Retina (tissue), 1 donor: ENCODE measurements at regions not wholly inside any gene's neighbourhood (a gene's known extent, or its start where the extent isn't known, plus 50 kb on each side); places are given as distances from the start of the nearest gene placed in this dataset.
"Not testable (repeated sequence)": the region's sequence is repeated elsewhere in the genome, so short reads cannot be mapped to it uniquely, and the experiment has no call there.

Experiments used
- DNase-seq: peaks from one replicate; pipeline ENCODE4 v3.0.0-alpha.2; 2016

DNA sequence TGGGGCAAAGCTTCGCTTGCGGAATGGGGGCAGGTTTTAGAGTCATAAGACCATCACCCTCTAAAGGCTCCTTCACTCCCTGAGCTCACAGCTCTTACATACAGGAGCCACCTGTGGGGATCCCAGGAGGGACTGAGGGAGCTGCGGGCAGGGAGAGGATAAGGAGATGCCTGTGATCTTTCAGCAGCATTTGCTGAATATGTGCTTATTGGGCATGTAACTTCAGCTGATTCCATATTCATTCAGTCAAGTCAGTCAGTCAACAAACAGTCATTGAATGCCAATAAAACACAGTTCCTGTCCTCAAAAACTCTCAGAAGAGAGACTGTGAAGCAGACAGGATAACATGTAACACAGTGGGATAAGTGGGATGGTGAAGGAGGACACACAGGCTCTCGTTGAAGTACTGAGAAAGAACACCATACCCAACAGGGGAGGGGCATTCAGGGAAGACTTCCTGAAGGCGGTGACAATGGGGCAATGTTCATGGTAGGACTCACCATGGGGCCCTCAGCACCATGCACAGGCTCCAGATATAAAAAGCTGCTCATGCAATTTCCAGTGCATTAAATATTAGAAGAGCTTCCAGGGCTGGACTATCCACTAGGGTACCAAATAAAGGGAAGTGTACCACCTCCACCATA lies 240.9 kb downstream of the UACA start:
- no peak for DNase-seq

DNA sequence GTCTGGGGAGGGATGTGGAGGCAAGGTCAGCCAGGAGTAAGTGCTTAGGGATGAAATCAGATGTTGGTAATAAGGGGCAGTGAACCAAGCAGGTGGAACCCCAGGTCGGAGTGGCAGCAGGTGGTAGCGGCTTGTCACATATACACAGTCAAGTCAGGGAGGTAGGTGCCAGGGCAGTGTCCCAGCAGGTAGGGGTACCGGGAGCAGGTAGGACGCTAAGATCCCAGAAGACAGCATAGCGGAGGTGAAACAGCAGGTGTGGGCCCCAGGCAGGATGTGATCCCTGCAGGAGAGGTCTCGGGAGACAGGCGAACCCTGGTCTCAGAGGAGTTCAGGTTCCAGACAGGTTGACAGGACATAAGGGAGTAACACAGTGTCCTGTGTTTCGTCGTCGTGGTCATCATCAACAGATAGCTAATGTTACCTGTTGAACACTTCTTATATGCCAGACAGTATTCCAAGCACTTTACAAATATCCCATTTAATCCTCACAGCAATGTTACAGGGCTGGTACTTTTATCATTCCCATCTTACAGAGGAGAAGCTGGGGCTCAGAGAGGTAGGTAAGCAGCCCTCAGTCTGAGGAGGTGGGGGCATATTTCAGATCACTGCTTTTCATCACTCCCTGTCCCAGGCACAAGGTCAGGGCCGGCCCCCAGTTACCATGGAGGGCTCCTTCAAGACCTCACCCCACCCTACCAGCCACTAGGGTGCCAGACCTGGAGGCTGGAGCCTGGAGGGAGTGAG lies 241.6 kb downstream of the UACA start:
- no peak for DNase-seq

DNA sequence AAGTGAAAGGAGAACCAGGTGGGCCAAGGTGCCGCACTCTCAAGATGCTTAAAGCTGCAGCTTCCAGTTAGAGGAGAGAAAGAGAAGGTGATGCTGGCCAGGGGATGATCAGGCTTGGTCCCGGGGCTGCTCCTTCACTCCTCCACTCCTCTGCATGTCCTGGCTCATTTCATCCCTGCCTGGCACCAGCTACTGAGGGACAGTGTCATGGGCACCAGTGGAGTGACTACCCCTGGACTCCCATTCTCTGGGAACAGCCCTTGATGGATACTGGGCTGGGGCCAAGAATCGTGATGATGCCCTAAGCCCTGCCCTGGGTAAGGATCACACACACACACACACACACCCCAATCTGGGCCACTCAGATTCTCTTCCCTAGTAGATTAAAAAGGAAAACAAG lies 243.7 kb downstream of the UACA start:
- no peak for DNase-seq

DNA sequence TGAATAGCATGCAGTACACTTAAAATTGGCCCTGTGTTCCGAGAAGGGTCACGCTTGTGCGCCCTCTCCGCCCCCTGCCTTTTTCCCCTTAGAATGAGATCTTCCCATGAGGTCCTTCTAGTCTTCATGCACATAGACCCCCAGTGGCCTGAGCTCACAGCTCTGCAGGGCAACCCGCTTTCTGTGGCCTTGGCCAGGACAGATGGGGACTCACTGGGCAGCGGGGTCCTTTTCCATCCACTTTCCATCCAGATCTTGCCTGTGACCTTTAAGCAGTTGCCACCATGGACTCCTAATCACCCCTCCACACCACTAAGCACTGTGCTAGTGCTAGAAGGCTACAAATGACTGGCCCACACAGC lies 244.4 kb downstream of the UACA start:
- no peak for DNase-seq

DNA sequence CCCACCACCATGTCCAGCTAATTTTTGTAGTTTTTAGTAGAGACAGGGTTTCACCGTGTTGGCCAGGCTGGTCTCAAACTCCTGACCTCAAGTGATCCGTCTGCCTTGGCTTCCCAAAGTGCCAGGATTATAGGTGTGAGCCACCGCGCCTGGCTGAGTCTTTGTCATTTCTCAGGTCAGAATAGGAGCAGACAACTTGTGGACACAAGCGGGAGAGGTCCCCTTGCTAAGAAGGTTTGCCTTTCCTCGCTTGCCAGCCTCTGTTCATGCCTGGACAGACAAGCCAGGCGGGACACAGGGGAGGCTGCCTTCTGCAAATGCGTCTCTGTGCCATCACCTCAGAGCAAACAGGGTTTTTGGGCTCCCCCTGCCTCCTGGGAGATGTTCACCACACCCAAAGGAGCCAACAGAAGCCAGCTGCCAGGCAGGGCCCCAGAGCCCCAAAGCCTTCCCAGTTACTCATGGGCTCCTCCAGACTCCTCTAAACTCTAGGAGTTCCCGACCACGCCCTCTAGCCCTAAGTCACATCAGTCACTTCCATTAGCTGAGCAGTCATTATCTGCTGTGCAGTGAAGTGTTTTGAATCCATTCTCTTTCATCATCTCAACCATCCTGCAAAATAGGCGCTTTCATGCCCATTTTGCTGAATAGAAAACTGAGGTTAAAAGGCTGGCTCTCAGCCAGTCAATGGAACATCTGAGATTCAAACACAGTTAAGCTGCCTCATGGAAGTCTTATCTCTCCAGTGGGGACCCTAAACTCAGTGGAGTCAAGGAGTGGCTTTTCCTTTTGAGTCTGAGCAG lies 245.0 kb downstream of the UACA start:
- DNase-seq: no peak

DNA sequence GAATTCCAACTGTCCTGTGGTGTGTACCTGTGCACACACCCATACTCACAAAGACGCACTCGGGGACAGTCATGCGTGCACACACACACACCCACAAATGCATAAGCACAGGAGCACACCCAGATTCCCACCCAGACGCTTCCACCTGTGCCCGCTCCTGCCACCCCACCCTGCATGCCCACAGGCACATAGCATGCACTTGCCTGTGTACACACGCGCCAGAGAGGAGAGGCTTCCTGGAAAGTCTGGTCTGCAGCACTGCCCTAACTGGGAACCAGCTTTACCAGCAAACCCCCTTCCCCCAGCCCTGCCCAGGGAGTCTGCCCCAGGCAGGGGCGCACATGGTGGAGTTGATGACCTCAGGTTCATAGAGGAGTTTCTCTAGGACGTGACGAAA lies 246.2 kb downstream of the UACA start:
- no peak for DNase-seq

DNA sequence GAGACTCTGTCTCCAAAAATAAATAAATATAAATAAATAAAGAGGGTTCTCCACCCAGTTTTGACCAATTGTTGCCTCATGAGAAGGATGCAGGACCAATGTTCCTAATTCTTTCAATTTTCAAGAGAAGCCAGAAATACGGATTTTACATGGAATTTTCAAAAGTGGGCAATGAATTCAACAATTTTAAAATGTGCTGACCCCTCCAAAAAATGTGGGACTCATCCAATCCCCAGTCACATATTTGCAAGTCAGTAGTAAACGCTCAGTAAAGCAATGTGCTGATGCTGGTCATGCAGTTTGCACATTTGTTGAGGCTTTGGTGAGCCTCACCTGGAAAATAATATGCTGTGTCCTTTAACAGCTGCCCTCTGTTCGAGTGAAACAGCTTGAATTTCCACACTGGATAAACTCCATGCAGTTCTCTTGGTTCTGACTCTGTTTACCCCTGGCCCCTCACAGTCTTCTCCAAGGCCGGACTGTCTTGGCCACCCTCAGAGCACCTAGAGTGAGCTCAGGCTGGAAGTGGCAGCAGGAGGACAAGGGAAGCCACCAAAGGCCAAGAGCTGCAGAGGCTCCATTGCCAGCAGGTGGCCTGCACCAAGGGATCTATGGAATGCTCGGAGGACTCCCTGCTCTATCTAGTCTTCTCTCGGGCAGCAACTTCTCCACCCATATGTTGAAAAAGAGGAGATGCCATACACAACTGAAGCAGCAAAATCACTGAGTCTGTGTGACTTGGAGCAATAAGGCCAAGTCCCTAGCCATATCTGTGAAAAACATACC lies 246.8 kb downstream of the UACA start:
- DNase-seq: no peak

DNA sequence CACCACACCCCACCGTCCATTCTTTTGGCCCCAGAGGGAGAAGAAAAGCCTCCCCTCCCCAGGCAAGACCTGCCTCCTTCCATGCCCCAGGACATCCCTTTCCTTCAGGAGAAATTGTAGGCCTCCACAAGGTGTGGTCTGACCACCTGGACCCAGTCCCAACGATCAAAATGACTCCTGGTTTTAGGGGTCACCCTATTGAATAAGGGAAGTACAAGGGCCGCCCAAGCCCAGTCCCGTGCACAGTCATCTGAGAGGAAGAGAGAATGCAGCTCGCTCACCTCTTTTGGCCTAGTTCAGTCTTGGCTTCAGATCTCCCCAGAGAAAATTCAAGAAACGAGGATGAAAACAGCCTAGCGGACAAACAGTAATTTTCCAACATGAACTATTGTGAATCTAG lies 249.1 kb downstream of the UACA start:
- DNase-seq: no peak

DNA sequence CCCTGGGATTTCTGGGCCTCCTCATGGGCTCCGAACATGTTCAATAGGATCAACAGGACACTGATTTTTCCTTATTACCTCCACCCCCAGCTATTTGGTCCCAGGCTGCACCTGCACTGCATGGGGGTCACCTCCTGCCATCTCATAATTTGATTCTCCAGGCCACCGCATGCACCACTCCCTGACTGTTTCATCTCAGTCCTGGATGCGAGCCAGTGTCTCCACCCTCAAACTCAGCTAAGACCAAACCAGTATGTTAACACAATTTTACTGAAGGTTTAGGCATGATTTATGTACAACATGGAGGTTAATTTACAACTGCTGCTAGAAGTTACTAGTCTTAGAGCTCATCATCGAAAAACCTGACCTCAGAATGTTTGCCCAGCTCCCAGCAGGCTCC lies 249.5 kb downstream of the UACA start:
- no peak for DNase-seq

DNA sequence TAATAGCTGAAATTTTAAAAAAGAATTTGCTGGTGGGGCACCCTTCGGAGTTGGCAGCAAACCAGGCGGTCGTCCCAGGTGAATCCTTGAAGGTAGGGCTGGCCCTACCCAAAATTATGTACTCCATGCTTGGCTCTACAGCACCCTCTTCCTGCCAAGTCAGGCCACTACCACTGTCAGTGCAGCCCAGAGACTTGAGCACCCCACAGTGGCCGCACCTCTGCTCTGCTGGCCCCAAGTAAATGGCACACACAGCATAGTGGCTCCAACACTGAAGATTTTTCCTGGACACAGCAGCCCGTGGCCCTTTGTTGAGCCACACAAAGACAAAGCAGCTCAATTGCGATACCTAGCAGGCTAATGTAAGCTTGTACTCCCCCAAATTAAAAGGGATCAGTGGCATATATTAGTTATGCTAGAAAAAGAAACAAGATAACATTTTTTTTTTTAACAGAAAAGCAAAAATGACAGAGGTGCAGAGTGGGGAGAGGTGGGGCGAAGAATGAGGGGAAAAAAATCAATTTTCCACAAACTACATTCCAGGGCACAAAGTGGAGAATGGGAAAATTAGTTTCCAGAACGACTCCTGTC lies 250.5 kb downstream of the UACA start:
- DNase-seq: no peak

DNA sequence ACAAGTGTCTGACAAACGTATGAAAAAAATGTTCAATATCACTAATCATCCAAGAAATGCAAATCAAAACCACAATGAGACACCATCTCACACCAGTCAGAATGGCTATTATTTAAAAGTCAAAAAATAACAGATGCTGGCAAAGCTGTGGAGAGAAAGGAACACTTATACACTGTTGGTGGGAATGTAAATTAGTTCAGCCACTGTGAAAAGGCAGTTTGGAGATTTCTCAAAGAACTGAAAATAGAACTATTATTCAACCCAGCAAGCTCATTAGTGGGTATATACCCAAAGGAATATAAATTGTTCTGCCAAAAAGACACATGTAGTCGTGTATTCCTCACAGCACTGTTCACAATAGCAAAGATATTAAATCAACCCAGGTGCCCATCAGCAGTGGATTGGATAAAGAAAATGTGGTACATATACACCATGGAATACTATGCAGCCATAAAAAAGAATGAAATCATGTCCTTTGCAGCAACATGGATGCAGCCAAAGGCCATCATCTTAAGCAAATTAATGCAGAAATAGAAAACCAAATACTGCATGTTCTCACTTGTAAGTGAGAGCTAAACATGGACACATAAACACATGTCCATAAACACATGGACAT lies 251.3 kb downstream of the UACA start:
- DNase-seq: not testable (repeated sequence)

DNA sequence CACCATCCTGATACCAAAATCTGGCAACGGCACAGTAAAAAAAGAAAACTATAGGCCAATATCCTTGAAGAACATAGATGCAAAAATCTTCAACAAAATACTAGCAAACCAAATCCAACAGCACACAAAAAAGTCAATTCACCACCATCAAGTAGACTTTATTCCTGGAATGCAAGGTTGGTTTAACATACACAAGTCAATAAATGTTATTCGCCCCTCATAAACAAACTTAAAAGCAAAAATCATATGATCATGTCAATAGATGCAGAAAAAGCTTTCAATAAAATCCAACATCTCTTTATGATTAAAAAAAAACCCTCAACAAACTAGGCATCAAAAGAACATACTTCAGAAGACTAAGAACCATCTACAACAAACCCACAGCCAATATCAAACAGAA lies 252.9 kb downstream of the UACA start:
- no peak for DNase-seq

DNA sequence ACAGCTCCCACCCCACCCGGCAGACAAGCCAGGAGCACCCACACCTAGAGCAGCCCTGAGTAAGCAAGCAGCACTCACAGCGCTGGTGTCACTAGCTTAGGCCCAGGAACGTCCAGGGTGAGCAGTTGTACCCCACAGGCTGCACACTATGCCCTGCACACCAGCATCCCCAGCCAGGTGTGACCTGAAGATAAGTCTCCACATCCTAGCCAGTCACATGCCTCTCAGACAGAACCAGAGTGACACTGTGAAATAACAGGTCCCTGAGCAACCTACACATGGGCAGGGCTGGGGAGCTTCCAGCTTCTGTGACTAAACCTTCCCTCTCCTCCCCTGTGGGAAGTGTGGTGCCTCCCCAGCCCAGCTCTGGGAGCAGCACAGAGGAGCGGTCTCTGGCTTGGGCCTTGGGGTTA lies 253.6 kb downstream of the UACA start:
- no peak for DNase-seq

DNA sequence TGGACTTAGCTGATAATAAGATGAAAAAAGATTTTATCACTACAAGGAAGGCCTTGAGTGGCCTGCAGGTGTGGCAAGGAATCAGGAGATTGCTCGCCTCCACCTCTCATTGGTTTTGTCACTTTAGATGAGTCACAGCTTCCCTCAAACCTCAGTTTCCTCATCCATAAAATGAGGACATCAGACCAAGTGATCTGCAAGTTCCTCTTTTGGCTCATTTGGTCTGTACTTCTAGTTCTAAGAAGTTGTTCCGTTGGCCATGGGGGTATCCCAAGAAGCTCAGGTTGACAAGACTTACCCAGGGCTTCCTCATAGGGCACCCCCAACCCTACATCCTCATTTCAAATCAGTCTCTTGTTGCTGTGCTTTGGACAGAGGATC lies 254.1 kb downstream of the UACA start:
- DNase-seq: no peak

DNA sequence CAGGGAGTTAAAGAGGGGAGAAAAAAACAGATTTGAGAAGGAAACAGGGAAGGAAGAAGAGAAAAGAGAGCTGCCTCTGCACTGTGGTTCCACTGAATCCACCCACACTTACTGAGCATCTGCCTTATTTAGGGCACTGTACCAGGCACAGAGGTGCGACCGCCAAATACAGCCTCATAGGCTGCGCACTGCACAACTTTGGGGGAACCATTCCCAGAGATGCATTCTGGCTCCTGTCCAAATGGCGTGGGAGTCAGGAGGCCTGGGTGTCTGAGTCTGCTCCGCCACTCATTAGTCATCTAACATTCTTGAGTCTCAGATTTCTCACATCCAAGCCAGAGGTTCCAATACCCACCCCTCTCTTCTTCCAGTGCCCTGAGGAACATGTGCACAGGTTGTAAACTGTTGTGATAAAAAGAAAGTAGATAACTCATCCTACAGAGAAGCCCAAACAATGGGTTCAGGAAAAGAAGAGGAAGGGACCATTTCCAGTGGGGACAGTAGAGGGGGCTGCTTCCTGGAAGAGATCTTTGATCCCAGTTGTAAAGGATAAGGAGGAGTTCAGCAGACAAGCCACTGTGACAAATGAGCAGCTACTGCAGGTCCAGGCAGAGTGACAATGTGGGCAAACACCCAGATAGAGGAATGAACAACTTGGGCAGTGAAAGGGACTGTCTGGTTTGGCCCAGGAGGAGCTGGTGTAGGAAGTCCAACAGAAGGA lies 254.6 kb downstream of the UACA start:
- DNase-seq: no peak

DNA sequence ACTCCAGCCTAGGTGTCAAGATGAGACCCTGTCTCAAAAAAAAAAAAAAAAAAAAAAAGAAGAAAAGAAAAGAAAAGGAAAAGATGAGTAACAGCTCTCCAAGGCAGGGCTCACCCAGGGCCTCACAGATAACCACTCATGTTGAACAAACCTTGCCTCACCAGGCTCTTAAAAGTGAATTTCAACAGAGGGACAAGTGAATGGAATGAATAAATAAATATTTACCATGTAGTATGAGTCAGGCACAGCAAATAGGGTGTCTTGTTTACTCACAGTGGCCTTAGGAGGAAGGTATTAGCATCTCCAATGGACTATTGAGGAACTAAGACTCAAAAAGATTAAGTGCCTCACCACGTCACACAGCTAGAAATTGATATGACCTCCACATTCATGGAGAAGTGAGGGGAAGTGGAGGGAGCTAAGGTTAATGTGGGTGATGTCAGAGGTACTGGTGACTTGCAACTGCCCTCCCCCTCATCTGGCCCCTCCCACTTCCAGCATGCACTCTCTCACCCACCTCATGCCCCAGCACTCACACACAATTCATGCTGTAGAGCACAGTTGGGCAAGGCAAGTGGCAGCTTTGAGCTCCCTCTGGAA lies 255.5 kb downstream of the UACA start:
- no peak for DNase-seq

DNA sequence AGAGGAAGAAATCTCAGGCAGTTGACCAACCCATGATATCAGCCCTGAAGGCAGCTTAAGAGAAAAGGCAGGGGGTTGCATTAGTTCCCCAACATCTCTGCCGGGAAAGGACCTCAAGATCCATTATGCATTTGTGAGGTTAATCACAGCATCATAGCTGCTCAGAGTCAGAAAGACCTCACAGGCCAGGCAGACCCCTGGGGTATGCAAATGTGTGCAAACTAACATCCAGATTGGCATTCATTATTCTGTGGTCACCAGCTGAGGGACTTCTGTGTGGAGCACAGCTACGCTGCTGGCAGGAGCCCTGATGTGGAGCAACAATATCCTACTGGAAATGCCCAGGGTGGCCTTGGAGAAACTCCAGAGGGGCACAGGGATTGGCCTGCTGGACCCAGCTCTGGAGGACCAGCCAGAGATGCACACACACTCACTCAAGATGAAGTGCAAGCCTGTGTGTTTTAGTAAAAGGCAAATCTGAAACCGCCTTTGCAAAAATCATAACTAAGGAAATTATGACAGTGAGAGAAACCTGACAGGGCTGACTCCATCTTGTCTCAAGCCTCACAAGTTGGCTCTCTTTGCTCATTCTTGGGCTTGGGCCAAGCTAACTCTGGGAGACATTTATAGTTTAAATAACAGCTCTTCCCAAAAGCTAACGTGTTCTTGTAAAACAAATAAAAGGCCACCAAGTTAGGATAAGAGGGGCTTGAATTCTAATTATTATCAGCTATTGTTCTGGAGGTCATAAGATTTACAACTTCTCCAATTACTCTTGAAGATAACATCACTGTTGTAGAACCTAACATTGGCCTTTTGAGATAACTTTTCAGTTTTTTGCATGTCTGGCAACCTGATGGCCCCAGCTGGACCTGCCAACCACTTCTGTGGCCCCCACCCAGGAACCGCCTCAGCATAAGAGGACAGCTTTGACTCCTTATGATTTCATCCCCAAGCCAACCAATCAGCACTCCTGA lies 257.1 kb downstream of the UACA start:
- DNase-seq: peak; percentile 58

DNA sequence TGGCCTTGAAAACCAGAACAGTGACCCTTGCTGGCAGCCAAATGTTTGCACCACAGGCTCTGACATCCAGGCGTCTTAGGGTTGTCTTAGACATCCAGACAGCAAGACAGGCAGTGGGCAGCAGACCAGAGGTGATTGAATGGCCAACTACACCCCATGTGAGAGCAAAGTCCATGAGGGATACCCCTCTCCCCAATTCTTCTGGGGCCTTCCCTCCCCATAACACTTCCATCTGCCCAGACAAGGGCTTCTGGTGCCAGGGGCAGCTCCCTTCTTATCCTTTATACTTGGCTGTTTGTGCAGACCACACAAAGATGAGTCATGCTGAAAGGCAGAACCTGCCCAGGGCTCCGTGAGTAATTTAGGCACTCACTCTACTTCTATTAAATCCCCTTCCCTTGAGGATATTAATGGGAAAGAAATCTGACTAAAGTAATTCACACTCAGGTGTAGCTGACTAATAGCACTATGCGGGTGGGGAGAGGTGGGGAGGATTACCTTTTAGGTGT lies 257.9 kb downstream of the UACA start:
- DNase-seq: peak; percentile 63

DNA sequence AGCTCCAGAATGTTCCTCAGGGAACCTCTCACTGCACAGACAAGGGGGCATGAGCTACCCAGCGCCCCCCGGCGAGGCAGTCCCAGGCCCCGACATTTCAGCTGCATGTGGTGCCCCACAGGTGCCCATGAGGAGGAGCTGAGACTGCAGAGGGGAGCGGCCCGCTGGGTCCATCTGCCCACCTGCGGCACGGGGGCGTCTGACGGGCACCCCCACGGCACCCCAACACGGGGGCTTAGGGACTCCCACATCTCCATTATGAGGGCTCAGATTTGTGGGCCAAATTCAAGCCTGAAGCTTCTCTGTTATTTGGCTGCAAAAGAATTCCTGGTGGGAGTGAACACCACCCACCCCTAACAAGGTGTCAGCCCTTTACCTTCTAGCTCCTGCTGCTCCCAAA lies 258.4 kb downstream of the UACA start:
- DNase-seq: no peak
